Occipital lobe (tissue), 1 donor: ENCODE measurements at regions not wholly inside any gene's neighbourhood (a gene's known extent, or its start where the extent isn't known, plus 50 kb on each side); places are given as distances from the start of the nearest gene placed in this dataset.

Experiments
- DNase-seq: peaks from one replicate; lab custom pipeline; 2025; lab: John Stamatoyannopoulos, UW

DNA sequence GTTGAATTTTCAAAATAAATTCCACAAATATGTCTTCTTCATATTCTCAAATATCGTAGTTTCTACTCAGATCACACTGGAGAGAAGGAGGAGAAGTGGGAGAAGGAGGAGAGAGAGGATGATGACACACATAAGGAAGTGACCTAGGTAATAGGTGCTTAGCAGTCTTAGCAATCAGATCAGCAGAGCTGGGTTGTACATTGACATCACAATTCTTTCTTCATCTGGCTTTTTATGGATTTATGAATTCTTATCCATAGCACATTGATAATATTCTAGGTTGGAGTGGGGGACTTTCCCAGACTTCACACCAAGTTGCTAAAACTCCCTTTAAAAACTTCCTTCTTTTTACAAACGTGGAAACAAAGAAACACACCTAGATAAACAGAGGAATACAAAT, 86.9 kb downstream of the FGF9 start:
- DNase-seq = no peak

DNA sequence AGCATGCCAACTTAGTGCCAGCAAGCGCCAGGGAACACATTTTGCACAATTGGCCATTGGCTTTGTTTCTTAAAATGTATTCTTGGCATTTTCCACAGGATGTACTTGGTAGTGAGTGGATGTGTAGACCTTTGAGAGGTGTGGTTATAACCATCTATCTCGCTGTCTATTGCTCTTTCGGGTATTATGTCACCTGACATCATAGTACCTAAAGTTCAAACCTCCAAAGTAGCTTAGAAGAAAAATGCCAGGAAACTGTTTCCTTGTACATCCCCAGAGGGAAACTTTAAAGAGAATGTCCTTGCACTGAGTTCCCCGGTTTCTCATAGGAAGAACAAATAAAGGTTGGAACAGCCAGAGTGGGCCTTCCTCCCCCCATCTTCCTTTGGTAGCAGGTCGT, 87.6 kb downstream of the FGF9 start:
- no peak for DNase-seq

DNA sequence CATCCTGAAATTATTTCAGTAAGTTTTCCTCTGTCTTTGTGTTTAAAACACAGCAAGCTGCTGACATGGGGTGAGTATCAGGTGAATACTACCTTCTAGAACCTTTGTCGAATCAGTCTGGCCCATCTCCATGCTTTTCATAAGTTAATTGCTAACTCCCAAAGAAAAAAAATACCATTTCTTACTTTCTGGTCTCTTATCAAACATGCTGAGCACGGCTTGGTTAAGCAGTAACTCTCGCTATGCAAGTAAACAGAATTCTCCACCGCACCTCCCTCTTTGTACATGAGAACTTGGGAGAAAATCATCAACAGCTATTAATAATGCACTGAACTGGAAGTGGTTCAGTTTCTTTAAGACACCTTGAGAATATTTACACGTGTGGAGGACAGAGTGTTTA, 88.6 kb downstream of the FGF9 start:
- DNase-seq = no peak

DNA sequence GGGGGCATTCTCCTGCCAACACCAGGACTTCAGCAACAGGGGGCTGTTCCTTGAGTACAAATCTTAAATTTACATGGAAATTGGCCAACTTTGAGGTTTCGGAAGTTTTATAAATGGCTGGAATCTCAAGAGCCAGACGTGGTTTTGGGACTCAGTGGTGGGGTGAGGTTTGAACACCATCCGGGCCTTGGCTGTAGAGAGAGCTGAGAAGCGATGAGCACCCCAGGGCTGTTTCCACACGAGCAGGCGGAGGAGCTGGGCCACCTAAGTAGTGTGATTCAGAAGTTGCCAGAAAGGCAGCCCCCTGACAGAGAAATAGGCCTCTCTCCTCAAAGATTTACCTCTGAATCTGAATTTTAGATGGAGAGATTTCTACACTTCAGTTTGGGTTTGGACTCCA, 89.0 kb downstream of the FGF9 start:
- DNase-seq = no peak

DNA sequence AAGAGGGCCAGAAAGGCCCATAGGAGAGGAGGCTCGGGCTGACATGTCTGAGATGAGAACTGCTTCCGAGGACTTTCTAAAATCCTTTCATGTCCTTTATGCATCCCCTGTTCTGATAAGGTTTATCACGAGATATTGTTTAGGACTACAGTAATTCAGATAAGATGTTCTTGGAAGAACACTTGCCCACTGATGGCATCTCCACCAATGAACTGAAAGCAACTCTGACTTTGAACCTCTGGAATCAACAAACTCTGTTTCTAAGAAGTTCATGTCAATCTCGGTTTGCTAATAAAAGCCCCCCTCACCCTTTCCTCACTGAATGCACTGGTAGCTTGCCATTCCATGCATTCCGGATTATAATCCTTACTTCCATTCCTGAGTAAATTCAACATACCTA, 90.9 kb downstream of the FGF9 start:
- no peak for DNase-seq

DNA sequence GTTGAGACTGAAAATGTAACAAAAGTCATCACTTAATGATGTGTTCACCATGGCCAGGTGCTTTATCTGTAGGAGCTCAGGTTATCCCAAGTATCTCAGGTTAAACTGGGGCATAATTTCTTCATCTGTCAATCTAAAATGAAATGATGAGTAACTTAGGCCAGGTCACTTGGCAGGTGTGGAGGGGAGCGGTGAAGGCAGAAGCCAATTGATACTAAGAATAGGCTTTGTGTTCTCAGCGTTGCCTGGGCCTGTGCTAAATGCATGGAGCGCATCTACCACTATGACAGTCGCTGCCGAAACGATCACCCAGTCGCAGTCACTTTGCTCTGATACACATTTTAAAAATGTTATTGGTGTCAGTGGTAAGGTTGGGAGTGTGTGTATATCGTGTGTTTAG, 91.6 kb downstream of the FGF9 start:
- DNase-seq = no peak

DNA sequence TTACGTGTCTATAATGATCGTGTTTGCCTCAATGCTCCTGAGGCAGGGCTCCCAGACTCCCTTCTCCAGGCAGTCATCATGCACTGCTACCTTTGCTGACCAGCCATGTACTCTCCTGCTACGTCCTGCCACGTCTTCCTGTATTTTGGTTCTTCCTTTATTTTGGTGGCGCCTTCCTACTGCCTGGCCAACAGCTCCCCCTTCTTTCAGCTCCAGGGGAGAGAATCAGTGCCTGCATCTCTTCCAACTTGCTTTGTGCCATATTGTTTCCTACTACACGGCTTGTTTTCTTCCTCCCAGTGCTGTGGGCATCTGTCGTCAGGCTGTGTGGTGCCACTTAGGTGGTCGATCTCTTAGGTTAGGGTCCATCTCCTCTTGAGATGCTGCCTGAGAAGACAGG, 96.2 kb downstream of the FGF9 start:
- DNase-seq = no peak

DNA sequence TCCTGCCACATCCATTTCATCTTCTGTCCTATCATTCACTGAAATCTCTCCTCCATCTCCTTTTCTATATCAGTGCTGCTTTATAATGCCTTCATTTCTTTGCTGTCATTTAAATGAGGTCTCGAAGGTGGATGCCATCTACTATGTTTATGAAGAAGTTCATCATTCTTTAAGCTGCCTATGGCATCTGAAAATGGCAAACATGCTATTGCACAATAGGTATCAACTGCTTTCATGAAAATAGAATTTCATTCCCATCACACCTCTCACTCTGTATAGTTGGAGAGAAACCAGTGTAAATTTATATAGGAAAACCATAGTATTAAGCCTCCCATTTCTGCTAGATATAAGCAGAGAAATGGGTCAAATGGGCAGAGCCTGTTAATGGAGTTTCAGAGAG, 100.2 kb downstream of the FGF9 start:
- no peak for DNase-seq

DNA sequence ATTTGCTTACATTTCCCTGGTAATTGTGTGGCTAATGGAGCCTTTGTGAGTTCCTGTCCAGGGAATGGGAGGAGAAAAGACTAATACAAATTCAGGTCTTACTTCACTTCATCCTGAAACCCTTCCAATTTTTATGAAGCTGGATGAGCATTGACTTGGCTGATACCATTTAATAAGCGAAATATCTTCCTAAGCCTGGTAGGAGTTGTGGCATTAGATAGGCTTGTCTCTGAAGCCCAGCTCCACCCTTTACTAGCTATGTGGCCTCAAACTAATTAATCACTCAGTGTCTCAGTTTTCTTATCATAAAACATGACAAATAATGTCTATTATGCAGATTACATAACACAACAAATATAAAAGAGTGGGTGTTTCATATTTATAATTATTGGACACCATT, 106.3 kb downstream of the FGF9 start:
- no peak for DNase-seq

DNA sequence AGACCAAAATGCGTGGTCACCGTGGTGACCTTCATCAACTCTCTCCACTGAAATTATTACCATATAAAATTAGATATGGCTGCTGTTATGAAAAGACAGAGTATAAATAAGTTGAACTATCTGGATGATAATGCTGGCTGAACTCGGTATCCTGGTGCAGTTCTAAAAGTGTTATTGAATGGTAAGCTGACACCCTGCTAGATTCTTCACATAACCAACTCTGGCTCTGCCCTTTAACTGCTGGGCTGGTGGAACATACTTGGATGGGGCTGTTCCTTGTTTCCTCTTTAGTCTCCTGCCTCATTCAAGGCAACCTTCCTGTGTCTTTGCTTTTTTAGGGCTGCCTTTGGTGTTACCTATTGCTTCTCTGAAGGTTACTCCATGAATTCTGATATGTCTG, 106.9 kb downstream of the FGF9 start:
- DNase-seq = no peak

DNA sequence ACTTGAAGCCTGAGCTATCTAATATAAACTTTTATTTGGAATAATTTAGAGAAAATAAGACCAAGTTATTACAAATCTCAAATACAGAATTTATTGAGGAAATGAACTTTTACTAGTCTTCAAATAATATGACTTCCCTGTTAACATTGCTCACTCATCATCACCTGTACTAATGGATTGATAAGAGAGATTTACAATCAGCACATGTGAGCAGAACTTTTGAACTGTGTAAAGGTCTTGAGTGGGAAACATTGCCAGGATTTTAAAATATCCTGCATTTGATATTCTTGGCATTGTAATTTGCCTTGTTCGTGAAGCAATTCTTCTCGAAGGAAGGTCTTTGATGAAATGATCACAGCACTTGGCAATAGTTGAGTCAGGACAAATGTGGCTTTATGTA, 111.9 kb downstream of the FGF9 start:
- no peak for DNase-seq

DNA sequence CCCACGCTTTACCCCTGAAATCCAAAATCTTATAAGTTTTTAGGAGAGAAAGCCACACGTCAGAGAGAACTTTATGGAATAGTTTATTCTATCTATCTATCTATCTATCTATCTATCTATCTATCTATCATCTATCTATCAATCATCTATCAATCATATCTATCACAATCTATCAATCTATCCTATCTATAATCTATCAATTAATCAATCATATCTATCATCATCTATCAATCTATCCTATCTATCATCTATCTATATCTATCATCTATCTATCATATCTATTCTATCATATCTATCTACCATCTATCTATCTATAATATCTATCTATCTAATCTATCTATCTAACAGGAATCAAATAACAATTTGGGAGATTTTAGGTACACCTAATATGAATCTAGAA, 115.1 kb downstream of the FGF9 start:
- DNase-seq = no peak

DNA sequence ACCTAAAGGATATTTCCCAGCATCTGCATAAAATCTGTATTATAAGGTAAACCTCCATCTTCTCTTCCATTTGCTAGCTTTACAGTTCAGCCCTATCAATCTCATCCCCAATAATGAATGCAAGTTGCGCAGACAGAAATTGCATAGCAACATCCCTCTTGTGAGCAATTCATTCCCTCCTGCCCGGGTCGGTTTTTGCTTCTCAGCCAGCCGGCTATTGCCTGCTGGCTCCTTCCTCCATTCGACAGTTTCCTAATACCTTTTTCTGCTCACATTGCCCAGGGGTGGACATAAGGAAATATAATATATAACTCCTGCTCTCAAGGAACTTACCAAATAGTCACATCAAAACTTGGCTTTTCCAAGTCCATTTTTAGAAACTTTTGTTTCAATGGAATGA, 125.2 kb downstream of the FGF9 start:
- no peak for DNase-seq

DNA sequence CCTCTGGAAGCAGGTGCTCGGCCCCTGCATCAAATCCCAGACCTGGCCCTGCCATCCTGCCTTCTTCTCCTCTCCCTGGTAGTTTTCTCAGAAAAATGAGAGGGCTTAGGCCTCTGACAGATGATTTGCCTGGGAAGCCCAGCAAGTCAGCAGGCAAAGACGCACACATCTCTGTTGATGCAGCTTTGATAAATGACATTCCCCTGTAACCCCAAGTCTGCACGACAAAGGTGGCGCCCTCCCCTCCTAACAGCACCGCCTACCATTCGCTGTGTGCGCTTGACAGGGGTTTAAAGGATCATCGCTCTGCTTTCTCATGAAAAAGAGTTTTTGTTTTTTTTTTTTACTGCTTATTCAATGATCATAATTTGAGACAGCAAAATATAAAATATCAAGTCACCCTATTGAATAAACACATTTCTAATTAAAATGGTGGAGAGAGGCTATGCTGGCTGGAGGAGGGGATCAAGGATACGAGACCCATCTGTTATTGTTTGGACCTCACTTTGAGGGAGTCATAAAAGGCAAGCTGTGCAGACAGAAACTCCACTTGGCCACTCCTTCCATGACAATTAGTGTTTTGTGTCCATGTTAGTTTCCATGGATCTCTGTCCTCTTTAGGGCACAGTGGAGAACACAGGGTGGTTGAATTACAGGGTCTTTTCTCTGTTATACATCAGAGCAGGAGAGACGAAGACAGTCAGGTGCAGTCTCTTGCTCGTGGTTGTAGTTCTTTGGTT, 126.1 kb downstream of the FGF9 start:
- no peak for DNase-seq

DNA sequence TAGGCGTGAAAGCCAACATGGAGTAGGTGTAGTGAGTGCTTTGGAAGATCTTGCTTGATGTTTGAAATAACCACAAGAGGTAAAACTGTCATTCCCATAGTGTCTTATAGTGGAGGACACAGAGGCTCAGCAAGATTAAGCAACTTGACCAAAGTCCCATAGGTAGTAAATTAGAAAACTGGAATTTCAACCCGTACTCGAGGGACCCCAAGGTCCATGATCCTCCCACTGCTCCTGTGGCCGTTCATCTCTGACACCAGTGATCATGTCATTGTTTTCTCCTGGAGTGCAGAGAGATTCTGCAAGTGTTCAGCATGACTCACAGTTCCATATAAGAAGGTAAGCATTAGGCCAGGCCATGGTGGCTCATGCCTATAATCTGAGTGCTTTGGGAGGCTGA, 126.9 kb downstream of the FGF9 start:
- DNase-seq = no peak

DNA sequence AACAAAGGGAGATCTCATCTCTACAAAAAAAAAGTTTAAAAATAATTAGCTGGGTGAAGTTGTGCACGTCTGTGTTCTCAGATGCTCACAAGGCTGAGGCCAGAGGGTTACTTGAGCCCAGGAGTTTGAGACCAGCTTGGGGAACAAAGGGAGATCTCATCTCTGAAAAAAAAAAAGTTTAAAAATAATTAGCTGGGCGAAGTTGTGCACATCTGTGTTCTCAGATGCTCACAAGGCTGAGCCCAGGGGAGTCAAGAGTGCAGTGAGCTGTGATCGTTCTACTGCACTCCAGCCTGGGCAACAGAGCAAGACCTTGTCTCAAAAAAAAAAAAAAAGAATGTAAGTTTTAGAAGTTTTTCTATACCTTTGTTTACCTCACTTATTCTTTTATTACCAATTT, 127.3 kb downstream of the FGF9 start:
- DNase-seq = no peak

DNA sequence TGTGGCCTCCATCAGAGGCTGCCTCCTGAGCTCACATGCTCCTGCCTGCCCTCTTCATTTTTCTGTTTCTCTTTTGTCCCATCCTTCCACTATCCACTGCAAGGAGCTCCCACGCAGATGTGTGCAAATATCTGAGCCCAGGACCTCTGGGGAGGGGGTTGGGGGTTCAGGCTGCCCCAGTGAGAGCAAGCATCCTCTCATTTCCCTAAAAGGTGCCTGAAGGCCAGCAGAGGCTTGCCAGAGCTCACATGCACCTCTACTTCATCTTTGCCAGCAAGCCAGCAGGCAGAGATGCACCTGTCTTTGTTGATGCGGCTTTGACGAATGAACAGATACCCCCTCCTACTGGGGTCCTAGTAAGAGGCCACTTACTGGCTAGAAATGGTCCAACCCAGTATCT, 128.8 kb downstream of the FGF9 start:
- no peak for DNase-seq

DNA sequence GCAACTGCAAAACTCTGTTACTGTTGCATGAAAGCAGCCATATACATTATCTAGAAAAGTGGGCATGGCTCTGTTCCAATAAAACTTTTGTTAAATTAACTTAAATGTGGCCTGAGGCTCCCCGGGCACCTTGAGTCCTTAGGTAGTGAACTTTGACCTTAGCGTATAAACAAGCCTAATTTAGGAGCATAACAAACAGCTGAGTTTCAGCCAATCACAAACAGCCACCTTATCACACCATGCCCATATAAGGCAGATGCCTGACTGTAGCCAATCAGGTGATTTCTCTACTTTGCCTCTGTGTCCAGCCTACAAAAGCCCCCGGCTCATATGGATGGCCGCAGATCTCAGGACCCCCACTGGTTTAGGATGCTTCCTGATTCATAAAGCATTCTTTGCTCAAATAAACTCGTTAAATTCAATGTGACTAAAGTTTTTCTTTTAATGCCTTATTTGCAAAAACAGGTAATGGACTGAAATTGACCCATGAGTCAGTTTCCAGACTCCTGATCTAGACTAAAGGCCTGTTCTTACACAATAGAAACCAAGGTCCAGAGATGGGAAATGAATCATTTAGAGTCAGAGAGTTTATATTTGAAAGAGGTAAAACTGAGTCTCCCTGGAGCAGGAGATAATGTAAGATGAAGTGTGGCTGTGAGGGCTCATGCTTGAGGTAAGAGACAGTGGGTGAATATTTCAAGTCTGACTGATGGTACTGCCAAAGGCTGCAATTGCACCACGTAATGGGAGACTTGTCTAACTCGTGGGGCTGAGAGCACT, 130.2 kb downstream of the FGF9 start:
- DNase-seq = no peak

DNA sequence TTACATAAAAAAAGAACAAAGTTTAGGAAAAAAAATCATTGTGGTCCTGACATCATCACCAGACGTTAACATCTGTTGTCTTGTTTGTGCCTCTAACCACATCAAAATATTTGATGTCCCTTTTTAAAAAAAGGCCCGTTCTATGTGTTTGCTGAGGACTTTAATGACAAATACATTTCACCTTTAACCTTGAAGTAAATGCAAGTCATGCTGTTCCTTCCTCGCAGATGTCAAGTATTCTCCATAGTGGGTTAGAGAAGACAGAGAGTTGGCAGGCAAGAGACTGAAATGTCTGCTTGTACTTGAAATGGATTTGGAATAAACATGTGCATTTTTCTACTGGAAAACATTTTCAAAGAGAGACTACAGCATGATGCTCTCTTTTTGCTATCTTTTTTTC, 134.9 kb downstream of the FGF9 start:
- no peak for DNase-seq

DNA sequence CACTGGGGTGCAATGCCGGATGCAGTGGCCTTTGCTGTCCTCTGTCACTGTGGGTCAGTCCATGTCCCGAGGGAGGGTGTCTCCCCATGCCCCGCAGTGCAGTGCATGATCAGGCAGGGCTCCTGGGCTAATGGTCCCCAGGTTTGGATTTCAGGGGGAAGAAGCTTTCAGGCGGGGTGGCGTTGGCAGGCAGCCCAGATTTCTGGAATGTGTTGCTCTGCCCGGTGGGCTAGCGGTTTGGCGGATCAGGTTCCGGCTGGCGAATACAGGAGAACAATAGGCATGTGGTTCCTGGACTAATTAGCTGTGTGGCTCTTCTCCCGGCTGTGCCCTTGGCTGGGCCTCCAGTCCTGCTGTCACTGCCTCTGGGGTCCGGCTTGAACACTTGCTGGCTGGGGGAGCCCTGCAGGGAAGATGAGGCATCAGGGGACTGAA, 141.3 kb downstream of the FGF9 start:
- DNase-seq = no peak

DNA sequence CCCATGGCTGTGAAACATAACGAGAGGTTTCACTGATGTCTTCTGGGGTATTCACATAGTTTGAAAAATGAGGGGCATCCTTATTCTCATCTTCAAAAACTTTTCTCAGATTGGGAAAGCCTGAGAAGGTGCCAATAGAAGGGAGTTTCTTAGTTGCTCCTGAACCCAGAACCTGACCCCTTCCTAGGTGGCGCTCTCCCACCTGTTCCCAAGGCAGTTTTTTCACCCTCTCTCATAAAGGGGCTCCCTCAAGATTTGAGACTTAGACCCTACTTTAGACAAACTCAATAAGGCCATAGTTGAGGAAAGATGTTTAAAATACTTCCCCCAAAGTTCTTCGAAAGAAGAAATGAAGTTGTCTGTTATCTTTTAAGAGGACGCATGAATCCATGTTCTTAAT, 142.2 kb downstream of the FGF9 start:
- DNase-seq = no peak

DNA sequence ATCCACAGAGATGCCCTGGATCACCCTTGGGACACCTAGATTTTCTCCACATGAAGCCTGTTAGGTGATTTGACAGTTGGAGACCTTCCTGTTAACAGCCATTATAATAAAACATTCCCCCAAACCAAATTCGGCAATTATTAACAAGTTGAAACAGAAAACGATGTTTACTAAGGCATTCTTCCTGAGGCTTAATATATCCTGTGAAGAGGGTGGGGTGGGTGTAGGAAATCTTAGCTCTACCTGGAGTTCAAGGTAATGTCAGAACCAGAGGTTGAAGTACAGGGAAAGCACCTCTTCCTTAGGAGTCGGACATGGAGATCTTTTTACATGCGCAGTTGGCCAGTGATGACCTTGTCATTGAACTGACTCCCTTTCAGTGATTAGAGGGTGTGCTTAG, 143.0 kb downstream of the FGF9 start:
- no peak for DNase-seq

DNA sequence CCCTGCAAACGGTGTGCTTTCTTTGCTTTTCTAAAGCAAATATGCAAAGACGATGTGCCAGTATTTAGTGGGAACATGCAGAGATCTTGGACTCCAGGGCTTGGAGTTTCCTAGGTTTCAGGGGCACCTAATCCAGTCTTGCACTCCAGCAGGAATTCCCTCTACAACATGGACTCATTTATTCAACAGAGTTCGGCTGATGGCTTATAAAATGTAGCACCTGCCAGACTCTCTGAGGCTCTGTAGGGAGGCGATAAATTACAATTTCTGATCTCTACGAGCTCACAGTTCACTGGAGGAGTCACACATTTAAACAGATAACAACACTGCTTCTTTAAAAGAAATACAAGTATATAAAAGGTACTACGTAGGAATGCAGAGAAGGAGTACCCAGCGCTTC, 143.7 kb downstream of the FGF9 start:
- no peak for DNase-seq
